Motor neuron (in vitro differentiated cells): ENCODE measurements at regions not wholly inside any gene's neighbourhood (a gene's known extent, or its start where the extent isn't known, plus 50 kb on each side); places are given as distances from the start of the nearest gene placed in this dataset.

ENCODE experiments used
- ATAC-seq, 8 experiments: fragments of 200-7000 bp; cut with Tn5 transposase; replicated peaks in 6 of 8; 2 replicates each; pipeline ENCODE4 v1.8.0; 2021; ENCODE audit warnings: mild to moderate bottlenecking in 8 of 8, moderate library complexity in 8 of 8
- H3K27ac ChIP-seq, 2 donors: fragments of 250-450 bp; sonication (Bioruptor Pico); 2 replicates each; pipeline ENCODE4 v1.9.0; 2021; ENCODE audit warnings: antibody characterized with exemption in 2 of 2, mild to moderate bottlenecking in 2 of 2, moderate library complexity in 1 of 2
- H3K4me1 ChIP-seq, 2 donors: fragments of 250-450 bp; sonication (Bioruptor Pico); replicated peaks in 1 of 2; 2 replicates each; pipeline ENCODE4 v1.6.1; 2021; ENCODE audit warnings: antibody characterized with exemption in 2 of 2, mild to moderate bottlenecking in 2 of 2, moderate library complexity in 1 of 2
- H3K4me3 ChIP-seq, 5 donors: fragments of 250-450 bp; sonication (Bioruptor Pico); 2 replicates each; pipeline ENCODE4 v1.9.0; 2021; ENCODE audit warnings: antibody characterized with exemption in 5 of 5, mild to moderate bottlenecking in 5 of 5, moderate library complexity in 4 of 5
- WGBS, 10 experiments: fragments of 450-650 bp; shearing (Covaris generic); methylation state at CpG; one replicate each; pipeline ENCODE4 v1.0.0; 2022; 5-methylcytosine and 5-hydroxymethylcytosine counted together
- in situ Hi-C, 9 experiments: fragments of 400-800 bp; cut with MboI; loops; one replicate each; pipeline ENCODE4 v1.15.0; 2021; ENCODE audit warnings: low sequenced_read_pairs in 9 of 9, low pct_unique_long_range_greater_than_20kb in 2 of 9; ENCODE audit not compliant: unreplicated experiment in 9 of 9

- in situ Hi-C loops, result no loop called here
- Histone ChIP-seq H3K27ac (no peak overlapping the region), H3K4me3 (no peak overlapping the region), H3K4me1 (no peaks in the 10 kb centered on the region)
- ATAC-seq, result no peak
- WGBS, 10 experiments, result 17 to 100% (median 80%) methylated on average over 1 to 2 of the region's 2 CpGs; no CpG with 5 or more reads in 3 of the 10 experiments
Measured at GRCh38 chr10:8874268-8874667, 819.8 kb downstream of the GATA3 start.

- H3K27ac ChIP-seq, result no peak overlapping the region
- H3K4me1 ChIP-seq, result no peaks in the 10 kb centered on the region
- no peak overlapping the region for H3K4me3 ChIP-seq
- 13 to 100% (median 90%) methylated on average over 1 to 3 of the region's 3 CpGs; no CpG with 5 or more reads in 5 of the 10 experiments for WGBS, 10 experiments
- in situ Hi-C loops, result no loop called here
- no peak for ATAC-seq
Measured at GRCh38 chr10:8874972-8875371, 820.5 kb downstream of the GATA3 start.

GRCh38 chr10:8876171-8876570 is 821.7 kb downstream of the GATA3 start:
- in situ Hi-C loops, result no loop called here
- H3K4me1 ChIP-seq, result no peaks in the 10 kb centered on the region
- no peak for ATAC-seq
- H3K4me3 ChIP-seq, result no peak overlapping the region
- WGBS, 10 experiments, result 0 to 100% (median 50%) methylated on average over 1 of the region's 1 CpG; no CpG with 5 or more reads in 3 of the 10 experiments
- H3K27ac ChIP-seq, result no peak overlapping the region

GRCh38 chr10:8889538-8889937 is 835.0 kb downstream of the GATA3 start:
- no peaks in the 10 kb centered on the region for H3K4me1 ChIP-seq
- no peak for ATAC-seq
- H3K4me3 ChIP-seq, result no peak overlapping the region
- WGBS, 10 experiments, result 0 to 96% (median 83%) methylated on average over 2 of the region's 2 CpGs; no CpG with 5 or more reads in 1 of the 10 experiments
- no peak overlapping the region for H3K27ac ChIP-seq
- in situ Hi-C loops, result no loop called here

GRCh38 chr10:8893102-8893501 is 838.6 kb downstream of the GATA3 start:
- Histone ChIP-seq H3K27ac (no peak overlapping the region), H3K4me3 (no peak overlapping the region), H3K4me1 (no peaks in the 10 kb centered on the region)
- in situ Hi-C loops, result no loop called here
- 10 to 100% (median 80%) methylated on average over 1 to 3 of the region's 3 CpGs for WGBS, 10 experiments
- ATAC-seq, result no peak

GRCh38 chr10:8894148-8894547 is 839.7 kb downstream of the GATA3 start:
- in situ Hi-C loops, result no loop called here
- Histone ChIP-seq H3K4me1 (no peaks in the 10 kb centered on the region), H3K27ac (no peak overlapping the region), H3K4me3 (no peak overlapping the region)
- no peak for ATAC-seq
- WGBS, 10 experiments, result 0 to 89% (median 73%) methylated on average over 2 to 4 of the region's 4 CpGs; no CpG with 5 or more reads in 1 of the 10 experiments

- 26 to 94% (median 77%) methylated on average over 2 to 5 of the region's 5 CpGs; no CpG with 5 or more reads in 1 of the 10 experiments for WGBS, 10 experiments
- no peak for ATAC-seq
- in situ Hi-C loops, result no loop called here
Measured at GRCh38 chr10:8897769-8898168, 843.3 kb downstream of the GATA3 start.

DNA sequence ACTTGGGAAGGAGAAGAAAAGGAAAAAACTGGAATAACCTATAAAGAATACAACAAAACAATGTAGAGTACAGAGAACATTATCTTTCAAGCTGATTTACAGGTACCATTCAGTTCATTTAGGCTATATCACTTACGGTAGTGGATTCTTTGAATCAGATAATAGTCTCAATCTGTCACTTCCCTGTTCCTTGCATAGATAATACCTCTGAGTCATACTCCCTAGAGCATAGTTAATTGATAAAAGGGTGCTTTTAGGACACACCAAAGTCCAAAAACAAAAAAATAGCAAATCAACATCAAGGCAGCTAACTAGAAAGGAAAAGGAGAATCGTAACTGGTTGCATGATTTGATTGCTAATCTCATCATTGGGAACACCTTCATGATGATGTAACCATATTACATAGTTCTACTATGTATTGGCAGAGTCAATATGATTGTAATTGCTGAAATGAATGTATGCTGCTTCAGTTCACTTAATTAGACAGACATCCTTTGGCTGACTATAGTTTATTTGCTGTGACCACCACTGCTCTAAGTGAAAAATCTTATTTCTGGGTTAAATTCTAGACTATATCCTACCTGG is 844.4 kb downstream of the GATA3 start:
- H3K4me3 ChIP-seq, result no peak overlapping the region
- no peak overlapping the region for H3K27ac ChIP-seq
- WGBS, 10 experiments, result 0 to 92% (median 33%) methylated on average over 1 to 2 of the region's 2 CpGs; no CpG with 5 or more reads in 3 of the 10 experiments
- in situ Hi-C loops, result no loop called here
- peak in 3 of 8 experiments; percentile 19 to 65 (median 26) for ATAC-seq
- no peaks in the 10 kb centered on the region for H3K4me1 ChIP-seq

More at GRCh38 chr10:8897769-8898168, 843.3 kb downstream of the GATA3 start:
- no peak overlapping the region for H3K4me3 ChIP-seq
- H3K4me1 ChIP-seq, result no peaks in the 10 kb centered on the region
- H3K27ac ChIP-seq, result no peak overlapping the region

DNA sequence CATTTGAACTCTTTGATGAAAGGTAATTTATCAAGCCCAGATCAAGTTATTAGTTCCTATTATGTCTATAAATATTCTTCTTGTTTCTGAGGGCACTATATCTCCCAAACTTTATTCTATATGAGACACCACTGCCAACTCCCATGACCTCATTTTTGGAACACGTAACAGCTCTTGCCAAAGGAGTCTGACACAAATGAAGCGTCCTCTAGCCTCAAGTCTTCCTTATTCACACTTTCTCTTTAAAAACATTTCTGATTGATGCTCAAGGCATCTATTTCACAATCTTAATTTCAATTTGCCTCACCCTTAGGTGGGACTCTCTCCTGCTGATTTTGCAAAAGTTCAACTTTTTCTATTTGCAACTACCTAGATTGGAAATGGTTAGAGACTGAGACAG is 848.4 kb downstream of the GATA3 start:
- Histone ChIP-seq H3K4me3 (no peak overlapping the region), H3K27ac (no peak overlapping the region), H3K4me1 (no peaks in the 10 kb centered on the region)
- no peak for ATAC-seq
- 0 to 92% (median 63%) methylated on average over 1 to 2 of the region's 2 CpGs; no CpG with 5 or more reads in 1 of the 10 experiments for WGBS, 10 experiments
- in situ Hi-C loops, result no loop called here

DNA sequence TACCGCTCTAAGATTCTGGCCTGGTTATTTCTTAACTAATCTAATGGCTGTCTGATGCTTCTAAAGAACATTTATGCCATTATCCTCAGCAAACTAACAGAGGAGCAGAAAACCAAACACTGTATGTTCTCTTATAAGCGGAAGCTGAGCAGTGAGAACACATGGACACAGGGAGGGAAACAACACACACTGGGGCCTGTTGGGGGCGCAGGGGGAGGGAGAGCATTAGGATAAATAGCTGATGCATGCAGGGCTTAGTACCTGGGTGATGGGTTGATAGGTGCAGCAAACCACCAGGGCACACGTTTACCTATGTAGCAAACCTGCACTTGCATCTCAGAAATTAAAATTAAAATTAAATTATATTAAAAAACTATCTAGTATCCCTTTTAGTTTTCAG is 853.5 kb downstream of the GATA3 start:
- in situ Hi-C loops, result no loop called here
- WGBS, 10 experiments, result 0 to 90% (median 38%) methylated on average over 1 to 3 of the region's 4 CpGs; no CpG with 5 or more reads in 4 of the 10 experiments
- H3K4me1 ChIP-seq, result no peaks in the 10 kb centered on the region
- no peak overlapping the region for H3K27ac ChIP-seq
- no peak for ATAC-seq
- no peak overlapping the region for H3K4me3 ChIP-seq

GRCh38 chr10:8910314-8910713 is 855.8 kb downstream of the GATA3 start:
- Histone ChIP-seq H3K4me3 (no peak overlapping the region), H3K27ac (no peak overlapping the region), H3K4me1 (no peaks in the 10 kb centered on the region)
- ATAC-seq, result no peak
- 0 to 100% (median 60%) methylated on average over 1 to 3 of the region's 3 CpGs; no CpG with 5 or more reads in 2 of the 10 experiments for WGBS, 10 experiments
- in situ Hi-C loops, result no loop called here

- WGBS, 10 experiments, result 0 to 100% (median 53%) methylated on average over 1 of the region's 1 CpG; no CpG with 5 or more reads in 4 of the 10 experiments
- in situ Hi-C loops, result no loop called here
- H3K4me1 ChIP-seq, result no peaks in the 10 kb centered on the region
- ATAC-seq, result no peak
- H3K4me3 ChIP-seq, result no peak overlapping the region
- H3K27ac ChIP-seq, result no peak overlapping the region
Measured at GRCh38 chr10:8911032-8911431, 856.5 kb downstream of the GATA3 start.

DNA sequence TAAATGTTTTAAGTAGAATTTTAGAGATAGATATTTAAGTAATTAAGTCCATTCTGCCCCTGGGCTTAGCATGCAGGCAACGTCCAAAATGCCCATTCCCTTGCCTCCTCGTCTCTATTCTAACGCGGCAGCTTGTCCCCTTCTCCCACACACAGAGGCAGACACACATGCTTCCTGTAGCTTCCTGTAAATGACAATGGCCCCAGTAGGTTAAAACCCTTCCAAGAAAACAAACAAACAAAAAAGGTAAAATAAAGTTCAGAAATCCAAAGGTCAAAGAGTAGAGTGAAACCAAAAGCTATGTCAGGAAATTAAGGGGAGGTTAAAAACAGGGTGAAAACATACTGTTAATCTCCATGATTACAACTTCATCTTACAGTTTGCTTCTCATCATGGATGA is 857.6 kb downstream of the GATA3 start:
- in situ Hi-C loops, result no loop called here
- ATAC-seq, result no peak
- no peaks in the 10 kb centered on the region for H3K4me1 ChIP-seq
- H3K27ac ChIP-seq, result no peak overlapping the region
- no peak overlapping the region for H3K4me3 ChIP-seq
- 0 to 78% (median 20%) methylated on average over 1 to 4 of the region's 4 CpGs; no CpG with 5 or more reads in 1 of the 10 experiments for WGBS, 10 experiments

GRCh38 chr10:8913720-8914119 is 859.2 kb downstream of the GATA3 start:
- no peak for ATAC-seq
- H3K4me3 ChIP-seq, result no peak overlapping the region
- H3K4me1 ChIP-seq, result no peaks in the 10 kb centered on the region
- in situ Hi-C loops, result no loop called here
- no peak overlapping the region for H3K27ac ChIP-seq
- 0 to 86% (median 61%) methylated on average over 1 to 4 of the region's 4 CpGs; no CpG with 5 or more reads in 1 of the 10 experiments for WGBS, 10 experiments
